ENCODE measurements at regions not wholly inside any gene's neighbourhood (a gene's known extent, or its start where the extent isn't known, plus 50 kb on each side); places are given as distances from the start of the nearest gene placed in this dataset.

GRCh38 chrX:150150780-150151125 is 212.4 kb upstream of the MAMLD1 start:
- no peak for DNase-seq
- Histone ChIP-seq H4K8ac (ENCODE audit: low read depth, low read length) (no peak overlapping the region), H3K36me3 (ENCODE audit: control insufficient read depth, insufficient read depth, low read length) (no peaks in the 10 kb centered on the region), H2BK15ac (replicated peaks; ENCODE audit: low read depth) (no peak overlapping the region), H3K79me2 (ENCODE audit: control insufficient read depth, insufficient read depth, low read length) (no peaks in the 10 kb centered on the region), H3K9ac (ENCODE audit: low read length) (no peak overlapping the region), H3K4ac (ENCODE audit: low read depth, low read length) (no peak overlapping the region), H3K27me3 (ENCODE audit: insufficient read depth, low read length, poor library complexity) (no peaks in the 10 kb centered on the region), H3K79me1 (ENCODE audit: low read length) (no peaks in the 10 kb centered on the region), H3K27ac (ENCODE audit: low read depth, low read length) (no peak overlapping the region), H3K4me2 (ENCODE audit: low read length) (no peak overlapping the region), H3K4me3 (ENCODE audit: low read length) (no peak overlapping the region), H3K18ac (ENCODE audit: low read length) (no peak overlapping the region), H3K56ac (ENCODE audit: low read length) (no peak overlapping the region), H2BK5ac (ENCODE audit: low read length) (no peak overlapping the region), H3K23ac (ENCODE audit: low read length) (no peak overlapping the region), H2AK5ac (ENCODE audit: low read length) (no peak overlapping the region), H2BK120ac (ENCODE audit: low read depth, low read length) (no peak overlapping the region), H3K4me1 (ENCODE audit: control insufficient read depth, low read depth, low read length) (no peaks in the 10 kb centered on the region), H4K5ac (ENCODE audit: low read length) (no peak overlapping the region)
- no CpG with 5 or more reads among the region's 2 CpGs for WGBS (ENCODE audit: extremely low coverage, insufficient coverage, low lambda C conversion rate)

GRCh38 chrX:150152036-150152435 is 211.1 kb upstream of the MAMLD1 start:
- Histone ChIP-seq H3K4me2 (ENCODE audit: low read length) (no peak overlapping the region), H3K79me1 (ENCODE audit: low read length) (no peaks in the 10 kb centered on the region), H3K23ac (ENCODE audit: low read length) (no peak overlapping the region), H3K56ac (ENCODE audit: low read length) (no peak overlapping the region), H2AK5ac (ENCODE audit: low read length) (no peak overlapping the region), H3K27me3 (ENCODE audit: insufficient read depth, low read length, poor library complexity) (no peaks in the 10 kb centered on the region), H3K9ac (ENCODE audit: low read length) (no peak overlapping the region), H2BK5ac (ENCODE audit: low read length) (no peak overlapping the region), H3K36me3 (ENCODE audit: control insufficient read depth, insufficient read depth, low read length) (no peaks in the 10 kb centered on the region), H2BK120ac (ENCODE audit: low read depth, low read length) (no peak overlapping the region), H3K18ac (ENCODE audit: low read length) (no peak overlapping the region), H3K4me1 (ENCODE audit: control insufficient read depth, low read depth, low read length) (no peaks in the 10 kb centered on the region), H3K4me3 (ENCODE audit: low read length) (no peak overlapping the region), H3K27ac (ENCODE audit: low read depth, low read length) (no peak overlapping the region), H4K5ac (ENCODE audit: low read length) (no peak overlapping the region), H2BK15ac (replicated peaks; ENCODE audit: low read depth) (no peak overlapping the region), H4K8ac (ENCODE audit: low read depth, low read length) (no peak overlapping the region), H3K79me2 (ENCODE audit: control insufficient read depth, insufficient read depth, low read length) (no peaks in the 10 kb centered on the region), H3K4ac (ENCODE audit: low read depth, low read length) (no peak overlapping the region)
- peak; percentile 1 for DNase-seq
- no CpG with 5 or more reads among the region's 4 CpGs for WGBS (ENCODE audit: extremely low coverage, insufficient coverage, low lambda C conversion rate)

GRCh38 chrX:150152546-150152945 is 210.6 kb upstream of the MAMLD1 start:
- Histone ChIP-seq H2BK120ac (ENCODE audit: low read depth, low read length) (no peak overlapping the region), H3K4ac (ENCODE audit: low read depth, low read length) (no peak overlapping the region), H2BK15ac (replicated peaks; ENCODE audit: low read depth) (no peak overlapping the region), H3K79me1 (ENCODE audit: low read length) (no peaks in the 10 kb centered on the region), H3K4me1 (ENCODE audit: control insufficient read depth, low read depth, low read length) (no peaks in the 10 kb centered on the region), H3K23ac (ENCODE audit: low read length) (no peak overlapping the region), H3K9ac (ENCODE audit: low read length) (no peak overlapping the region), H3K18ac (ENCODE audit: low read length) (no peak overlapping the region), H2BK5ac (ENCODE audit: low read length) (no peak overlapping the region), H3K56ac (ENCODE audit: low read length) (no peak overlapping the region), H3K27ac (ENCODE audit: low read depth, low read length) (no peak overlapping the region), H3K36me3 (ENCODE audit: control insufficient read depth, insufficient read depth, low read length) (no peaks in the 10 kb centered on the region), H4K5ac (ENCODE audit: low read length) (no peak overlapping the region), H3K4me3 (ENCODE audit: low read length) (no peak overlapping the region), H2AK5ac (ENCODE audit: low read length) (no peak overlapping the region), H4K8ac (ENCODE audit: low read depth, low read length) (no peak overlapping the region), H3K79me2 (ENCODE audit: control insufficient read depth, insufficient read depth, low read length) (no peaks in the 10 kb centered on the region), H3K27me3 (ENCODE audit: insufficient read depth, low read length, poor library complexity) (no peaks in the 10 kb centered on the region), H3K4me2 (ENCODE audit: low read length) (no peak overlapping the region)
- no CpG with 5 or more reads among the region's 2 CpGs for WGBS (ENCODE audit: extremely low coverage, insufficient coverage, low lambda C conversion rate)
- no peak for DNase-seq

- no peak overlapping the region for H3K4me3 ChIP-seq (ENCODE audit: low read length)
- H3K9ac ChIP-seq (ENCODE audit: low read length), result no peak overlapping the region
- no peak overlapping the region for H4K5ac ChIP-seq (ENCODE audit: low read length)
- no peak overlapping the region for H3K27ac ChIP-seq (ENCODE audit: low read depth, low read length)
- H3K56ac ChIP-seq (ENCODE audit: low read length), result no peak overlapping the region
- no peak overlapping the region for H2BK5ac ChIP-seq (ENCODE audit: low read length)
- H3K18ac ChIP-seq (ENCODE audit: low read length), result no peak overlapping the region
- no peak overlapping the region for H3K4ac ChIP-seq (ENCODE audit: low read depth, low read length)
- H3K4me2 ChIP-seq (ENCODE audit: low read length), result no peak overlapping the region
- no peaks in the 10 kb centered on the region for H3K79me2 ChIP-seq (ENCODE audit: control insufficient read depth, insufficient read depth, low read length)
- DNase-seq, result no peak
- WGBS (ENCODE audit: extremely low coverage, insufficient coverage, low lambda C conversion rate), result no CpG with 5 or more reads among the region's 5 CpGs
- no peaks in the 10 kb centered on the region for H3K36me3 ChIP-seq (ENCODE audit: control insufficient read depth, insufficient read depth, low read length)
- H3K79me1 ChIP-seq (ENCODE audit: low read length), result no peaks in the 10 kb centered on the region
- H2BK15ac ChIP-seq (replicated peaks; ENCODE audit: low read depth), result no peak overlapping the region
- no peak overlapping the region for H3K23ac ChIP-seq (ENCODE audit: low read length)
- H3K27me3 ChIP-seq (ENCODE audit: insufficient read depth, low read length, poor library complexity), result no peaks in the 10 kb centered on the region
- H2AK5ac ChIP-seq (ENCODE audit: low read length), result no peak overlapping the region
- H2BK120ac ChIP-seq (ENCODE audit: low read depth, low read length), result no peak overlapping the region
- H4K8ac ChIP-seq (ENCODE audit: low read depth, low read length), result no peak overlapping the region
- H3K4me1 ChIP-seq (ENCODE audit: control insufficient read depth, low read depth, low read length), result no peaks in the 10 kb centered on the region
These were observed 207.6 kb upstream of the MAMLD1 start for GRCh38 chrX:150155436-150156035.

DNA sequence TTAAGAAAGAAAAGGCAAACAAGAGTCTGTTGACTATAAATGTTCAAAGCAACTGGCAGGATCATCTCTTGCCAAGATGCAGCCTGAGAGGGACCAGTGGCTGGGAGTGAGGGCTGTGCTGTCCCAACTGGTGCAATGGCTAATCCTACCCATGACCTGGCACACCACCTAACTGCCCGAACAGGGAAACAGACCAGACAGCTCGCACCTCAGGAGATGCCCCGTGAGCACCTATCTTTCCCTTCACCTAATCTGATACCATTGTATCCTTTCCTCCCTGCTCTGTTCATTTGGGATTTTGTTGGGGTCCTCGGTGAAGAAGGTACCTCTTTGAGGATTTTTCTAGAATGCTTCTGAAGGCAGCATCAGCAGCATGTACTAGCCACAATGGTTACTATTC is 206.5 kb upstream of the MAMLD1 start:
- no peaks in the 10 kb centered on the region for H3K36me3 ChIP-seq (ENCODE audit: control insufficient read depth, insufficient read depth, low read length)

GRCh38 chrX:150157291-150157690 is 205.8 kb upstream of the MAMLD1 start:
- H3K4me2 ChIP-seq (ENCODE audit: low read length), result no peak overlapping the region
- H4K8ac ChIP-seq (ENCODE audit: low read depth, low read length), result no peak overlapping the region
- H3K18ac ChIP-seq (ENCODE audit: low read length), result no peak overlapping the region
- DNase-seq, result no peak
- no peak overlapping the region for H3K23ac ChIP-seq (ENCODE audit: low read length)
- H2BK15ac ChIP-seq (replicated peaks; ENCODE audit: low read depth), result no peak overlapping the region
- no peak overlapping the region for H3K4ac ChIP-seq (ENCODE audit: low read depth, low read length)
- no peaks in the 10 kb centered on the region for H3K36me3 ChIP-seq (ENCODE audit: control insufficient read depth, insufficient read depth, low read length)
- H2BK120ac ChIP-seq (ENCODE audit: low read depth, low read length), result no peak overlapping the region
- H3K9ac ChIP-seq (ENCODE audit: low read length), result no peak overlapping the region
- H3K27ac ChIP-seq (ENCODE audit: low read depth, low read length), result no peak overlapping the region
- no peaks in the 10 kb centered on the region for H3K27me3 ChIP-seq (ENCODE audit: insufficient read depth, low read length, poor library complexity)
- no peak overlapping the region for H2AK5ac ChIP-seq (ENCODE audit: low read length)
- no peaks in the 10 kb centered on the region for H3K4me1 ChIP-seq (ENCODE audit: control insufficient read depth, low read depth, low read length)
- no peak overlapping the region for H4K5ac ChIP-seq (ENCODE audit: low read length)
- no peaks in the 10 kb centered on the region for H3K79me1 ChIP-seq (ENCODE audit: low read length)
- no peak overlapping the region for H3K56ac ChIP-seq (ENCODE audit: low read length)
- no peak overlapping the region for H3K4me3 ChIP-seq (ENCODE audit: low read length)
- no peak overlapping the region for H2BK5ac ChIP-seq (ENCODE audit: low read length)
- no CpG with 5 or more reads among the region's 2 CpGs for WGBS (ENCODE audit: extremely low coverage, insufficient coverage, low lambda C conversion rate)
- no peaks in the 10 kb centered on the region for H3K79me2 ChIP-seq (ENCODE audit: control insufficient read depth, insufficient read depth, low read length)

More for the DNA sequence above, 206.5 kb upstream of the MAMLD1 start:
- H3K79me1 ChIP-seq (ENCODE audit: low read length), result no peaks in the 10 kb centered on the region
- no peak overlapping the region for H3K56ac ChIP-seq (ENCODE audit: low read length)
- no peak overlapping the region for H3K27ac ChIP-seq (ENCODE audit: low read depth, low read length)
- H2BK120ac ChIP-seq (ENCODE audit: low read depth, low read length), result no peak overlapping the region
- H3K79me2 ChIP-seq (ENCODE audit: control insufficient read depth, insufficient read depth, low read length), result no peaks in the 10 kb centered on the region
- H3K27me3 ChIP-seq (ENCODE audit: insufficient read depth, low read length, poor library complexity), result no peaks in the 10 kb centered on the region
- no peak overlapping the region for H3K9ac ChIP-seq (ENCODE audit: low read length)
- H4K8ac ChIP-seq (ENCODE audit: low read depth, low read length), result no peak overlapping the region
- no peak overlapping the region for H3K18ac ChIP-seq (ENCODE audit: low read length)
- H3K4me2 ChIP-seq (ENCODE audit: low read length), result no peak overlapping the region
- H3K4ac ChIP-seq (ENCODE audit: low read depth, low read length), result no peak overlapping the region
- WGBS (ENCODE audit: extremely low coverage, insufficient coverage, low lambda C conversion rate), result no CpG with 5 or more reads among the region's 4 CpGs
- no peaks in the 10 kb centered on the region for H3K4me1 ChIP-seq (ENCODE audit: control insufficient read depth, low read depth, low read length)
- DNase-seq, result no peak
- H2AK5ac ChIP-seq (ENCODE audit: low read length), result no peak overlapping the region
- H3K4me3 ChIP-seq (ENCODE audit: low read length), result no peak overlapping the region
- no peak overlapping the region for H4K5ac ChIP-seq (ENCODE audit: low read length)
- H3K23ac ChIP-seq (ENCODE audit: low read length), result no peak overlapping the region
- no peak overlapping the region for H2BK15ac ChIP-seq (replicated peaks; ENCODE audit: low read depth)
- H2BK5ac ChIP-seq (ENCODE audit: low read length), result no peak overlapping the region
